Mesenchymal stem cell (in vitro differentiated cells and primary cell): ENCODE measurements at regions not wholly inside any gene's neighbourhood (a gene's known extent, or its start where the extent isn't known, plus 50 kb on each side); places are given as distances from the start of the nearest gene placed in this dataset.

Source experiments
- DNase-seq: peaks from one replicate; pipeline ENCODE4 v3.0.0-alpha.2; 2013
- H2AFZ ChIP-seq: one replicate; pipeline ENCODE4 v1.6.1; 2013; ENCODE audit warnings: low read depth, mild to moderate bottlenecking, control low read depth, inconsistent platforms, low read length, moderate library complexity
- H2AK5ac ChIP-seq: 2 replicates; pipeline ENCODE4 v1.6.1; 2013; ENCODE audit warnings: low read length, moderate library complexity, mild to moderate bottlenecking, inconsistent platforms; ENCODE audit not compliant: severe bottlenecking
- H2BK120ac ChIP-seq: one replicate; pipeline ENCODE4 v1.6.1; 2013; ENCODE audit warnings: low read depth, mild to moderate bottlenecking, inconsistent platforms, low read length, moderate library complexity
- H2BK12ac ChIP-seq, 2 experiments: one replicate each; pipeline ENCODE4 v1.6.1; 2013; ENCODE audit warnings: inconsistent platforms in 2 of 2, low read length in 2 of 2, mild to moderate bottlenecking in 2 of 2, moderate library complexity in 2 of 2, control low read depth in 1 of 2
- H2BK15ac ChIP-seq: one replicate; pipeline ENCODE4 v1.6.1; 2013; ENCODE audit warnings: mild to moderate bottlenecking, low read depth, inconsistent platforms; ENCODE audit not compliant: poor library complexity, severe bottlenecking
- H2BK5ac ChIP-seq: 2 replicates; pipeline ENCODE4 v1.6.1; 2013; ENCODE audit warnings: low read depth, mild to moderate bottlenecking, low read length, control low read depth, inconsistent platforms; ENCODE audit not compliant: poor library complexity, severe bottlenecking
- H3K14ac ChIP-seq, 2 experiments: one replicate each; pipeline ENCODE4 v1.6.1; 2013; ENCODE audit warnings: inconsistent platforms in 2 of 2, low read length in 2 of 2, control low read depth in 1 of 2, mild to moderate bottlenecking in 1 of 2, moderate library complexity in 1 of 2
- H3K18ac ChIP-seq, 2 experiments: one replicate each; pipeline ENCODE4 v1.6.1; 2013; ENCODE audit warnings: inconsistent platforms in 2 of 2, low read length in 2 of 2, control low read depth in 1 of 2, low read depth in 1 of 2, mild to moderate bottlenecking in 1 of 2
- H3K23ac ChIP-seq, 2 experiments: one replicate each; pipeline ENCODE4 v1.6.1; 2013; ENCODE audit warnings: inconsistent platforms in 2 of 2, low read length in 2 of 2, mild to moderate bottlenecking in 2 of 2, moderate library complexity in 2 of 2, control low read depth in 1 of 2
- H3K27ac ChIP-seq: 2 replicates; pipeline ENCODE4 v1.5.1; 2013; ENCODE audit warnings: mild to moderate bottlenecking, moderate library complexity, low read length, control low read depth, inconsistent platforms; ENCODE audit not compliant: poor library complexity, severe bottlenecking
- H3K27me3 ChIP-seq, 2 experiments: 2 replicates each; pipeline versions ENCODE4 v1.6.1 to v1.7.0; 2013; ENCODE audit warnings: low read length in 2 of 2, mild to moderate bottlenecking in 2 of 2, moderate library complexity in 2 of 2, control low read depth in 1 of 2, inconsistent platforms in 1 of 2; ENCODE audit not compliant: control insufficient read depth in 1 of 2, insufficient read depth in 1 of 2
- H3K36me3 ChIP-seq, 2 experiments: 2 replicates each; pipeline versions ENCODE4 v1.6.1 to v1.7.0; 2013; ENCODE audit warnings: low read length in 2 of 2, control low read depth in 1 of 2, inconsistent platforms in 1 of 2, low read depth in 1 of 2, mild to moderate bottlenecking in 1 of 2; ENCODE audit not compliant: insufficient read depth in 2 of 2, control insufficient read depth in 1 of 2
- H3K4ac ChIP-seq, 2 experiments: one replicate each; pipeline ENCODE4 v1.6.1; 2013; ENCODE audit warnings: inconsistent platforms in 2 of 2, low read length in 2 of 2, mild to moderate bottlenecking in 2 of 2, moderate library complexity in 2 of 2, control low read depth in 1 of 2, low read depth in 1 of 2
- H3K4me1 ChIP-seq: 2 replicates; pipeline ENCODE4 v1.6.1; 2013; ENCODE audit warnings: low read depth, low read length, control low read depth; ENCODE audit not compliant: control insufficient read depth, insufficient read depth
- H3K4me2 ChIP-seq: 2 replicates; pipeline ENCODE4 v1.6.1; 2013; ENCODE audit warnings: low read length, mild to moderate bottlenecking, inconsistent platforms; ENCODE audit not compliant: poor library complexity, severe bottlenecking
- H3K4me3 ChIP-seq, 2 experiments: 2 replicates each; pipeline versions ENCODE4 v1.5.1 to v1.7.0; 2013; ENCODE audit warnings: low read length in 2 of 2, mild to moderate bottlenecking in 2 of 2, control low read depth in 1 of 2, low read depth in 1 of 2; ENCODE audit not compliant: insufficient read depth in 1 of 2
- H3K79me1 ChIP-seq: replicated peaks from 2 replicates; pipeline ENCODE4 v1.6.1; 2013; ENCODE audit warnings: mild to moderate bottlenecking, control low read depth, low read length, inconsistent platforms; ENCODE audit not compliant: poor library complexity, severe bottlenecking
- H3K9ac ChIP-seq: 2 replicates; pipeline ENCODE4 v1.7.0; 2013; ENCODE audit warnings: mild to moderate bottlenecking, low read length, moderate library complexity
- H3K9me3 ChIP-seq: 2 replicates; pipeline ENCODE4 v1.7.0; 2013; ENCODE audit warnings: mild to moderate bottlenecking, low read length; ENCODE audit not compliant: control insufficient read depth
- H4K8ac ChIP-seq: one replicate; pipeline ENCODE4 v1.6.1; 2013; ENCODE audit warnings: inconsistent platforms, mild to moderate bottlenecking, low read length, moderate library complexity
- H4K91ac ChIP-seq: one replicate; pipeline ENCODE4 v1.6.1; 2013; ENCODE audit warnings: mild to moderate bottlenecking, low read length, inconsistent platforms
- WGBS: methylation state at CpG from one replicate; pipeline ENCODE4 v1.1.7; 2013; ENCODE audit warnings: mixed read lengths; 5-methylcytosine and 5-hydroxymethylcytosine counted together

DNA sequence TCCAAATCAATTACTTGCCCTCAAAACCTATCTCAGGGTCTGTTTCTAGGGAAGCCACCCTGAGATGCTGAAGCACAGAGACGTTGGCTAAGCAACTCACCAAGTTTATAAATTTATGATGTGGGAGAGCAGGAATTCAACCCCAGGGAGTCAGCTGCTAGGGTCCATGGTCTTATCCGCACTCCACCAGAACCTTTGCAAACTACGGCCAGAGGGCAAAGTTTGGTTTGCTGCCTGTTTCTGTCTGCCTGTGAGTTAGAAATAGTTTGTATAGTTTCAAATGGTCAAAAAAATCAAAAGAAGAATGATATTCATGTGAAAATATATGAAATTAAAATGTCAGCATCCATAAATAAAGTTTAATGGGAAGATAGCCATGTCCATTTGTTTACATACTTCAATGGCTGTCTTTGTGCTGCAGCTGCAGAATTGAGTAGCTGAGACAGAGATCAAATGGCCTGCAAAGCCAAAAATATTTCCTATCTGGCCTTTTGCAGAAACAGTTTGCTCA, 83.7 kb upstream of the ZFP64 start:
- peak overlapping the region in 1 of 2 experiments; percentile 23 for H2BK12ac ChIP-seq
- H3K36me3 ChIP-seq, result no peaks in the 10 kb centered on the region
- H3K4me1 ChIP-seq, result no peaks in the 10 kb centered on the region
- H2BK15ac ChIP-seq, result no peak overlapping the region
- H3K27me3 ChIP-seq, result no peaks in the 10 kb centered on the region
- H3K9ac ChIP-seq, result no peak overlapping the region
- no peak overlapping the region for H4K8ac ChIP-seq
- H3K18ac ChIP-seq, result peak overlapping the region in 1 of 2 experiments; percentile 54
- no peak overlapping the region for H2BK5ac ChIP-seq
- no peaks in the 10 kb centered on the region for H3K79me1 ChIP-seq
- no peak overlapping the region for H2BK120ac ChIP-seq
- H3K14ac ChIP-seq, result no peak overlapping the region
- H3K4ac ChIP-seq, result peak overlapping the region in 1 of 2 experiments; percentile 78
- no peak overlapping the region for H3K4me3 ChIP-seq
- 68% methylated on average over 3 of the region's 3 CpGs for WGBS
- H3K4me2 ChIP-seq, result no peak overlapping the region
- H2AK5ac ChIP-seq, result no peak overlapping the region
- H3K9me3 ChIP-seq, result no peaks in the 10 kb centered on the region
- H4K91ac ChIP-seq, result no peak overlapping the region
- H2AFZ ChIP-seq, result no peak overlapping the region
- peak; percentile 47 for DNase-seq
- no peak overlapping the region for H3K27ac ChIP-seq
- H3K23ac ChIP-seq, result no peak overlapping the region

DNA sequence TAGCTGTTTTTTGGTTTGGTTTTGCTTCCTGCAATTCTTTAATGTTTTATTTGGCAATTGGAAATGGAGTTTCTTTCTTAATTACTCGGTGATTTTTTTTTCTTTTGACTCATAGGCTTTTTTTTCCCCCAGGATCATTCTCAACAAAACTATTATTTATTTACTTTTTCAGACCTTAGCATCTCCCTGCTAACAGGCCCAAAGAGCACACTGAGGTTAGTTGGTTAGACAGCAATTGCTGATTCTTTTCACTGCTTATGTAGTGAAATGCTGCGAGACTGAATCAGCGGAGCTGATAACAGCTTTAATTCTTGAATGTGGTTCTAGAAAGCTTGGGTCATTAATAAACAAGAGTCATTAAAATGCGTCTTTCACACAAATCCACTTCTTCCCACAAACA, 79.1 kb upstream of the ZFP64 start:
- 93% methylated on average over 2 of the region's 4 CpGs for whole genome bisulfite sequencing
- H2BK5ac ChIP-seq, result no peak overlapping the region

DNA sequence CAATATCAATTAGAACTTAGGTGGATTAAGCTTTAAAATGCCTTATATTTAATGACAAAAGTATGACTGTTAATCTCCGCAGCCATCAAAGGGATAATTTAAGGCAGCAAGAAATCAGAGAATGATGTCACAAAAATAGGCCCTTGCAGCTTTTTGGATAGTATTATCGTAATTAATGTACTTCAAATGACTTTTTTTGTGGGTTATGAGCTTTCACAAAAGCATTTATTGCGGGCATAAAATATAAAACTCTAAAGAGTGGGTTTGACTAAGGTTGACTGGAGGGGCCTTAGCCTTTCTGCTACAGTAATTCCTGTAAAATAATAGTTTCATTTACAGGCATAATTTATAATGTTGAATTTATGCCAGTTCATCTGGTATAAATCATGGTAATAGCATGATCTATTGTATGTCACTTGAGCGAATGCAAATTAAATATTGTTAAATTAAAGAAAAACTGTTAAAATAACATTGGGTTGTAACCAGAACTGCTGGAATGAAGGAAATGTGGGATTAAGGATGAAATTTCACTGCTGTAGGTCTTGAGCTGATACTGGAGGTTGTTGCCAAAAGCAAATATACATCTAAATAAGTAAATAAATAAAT, 78.5 kb upstream of the ZFP64 start:
- no peak overlapping the region for H2BK12ac ChIP-seq

More for the DNA sequence above, 79.1 kb upstream of the ZFP64 start:
- no peak overlapping the region for H3K23ac ChIP-seq
- H3K79me1 ChIP-seq, result no peaks in the 10 kb centered on the region
- H3K4me1 ChIP-seq, result no peaks in the 10 kb centered on the region
- no peak for DNase-seq
- H3K4me2 ChIP-seq, result no peak overlapping the region
- H3K9ac ChIP-seq, result no peak overlapping the region
- no peaks in the 10 kb centered on the region for H3K9me3 ChIP-seq
- H4K91ac ChIP-seq, result no peak overlapping the region
- H2BK120ac ChIP-seq, result no peak overlapping the region
- H3K36me3 ChIP-seq, result no peaks in the 10 kb centered on the region
- H3K4ac ChIP-seq, result no peak overlapping the region
- H3K27me3 ChIP-seq, result no peaks in the 10 kb centered on the region
- no peak overlapping the region for H4K8ac ChIP-seq
- H2BK12ac ChIP-seq, result no peak overlapping the region
- no peak overlapping the region for H2AFZ ChIP-seq
- H2BK15ac ChIP-seq, result no peak overlapping the region
- no peak overlapping the region for H2AK5ac ChIP-seq
- no peak overlapping the region for H3K27ac ChIP-seq
- no peak overlapping the region for H3K18ac ChIP-seq
- H3K4me3 ChIP-seq, result no peak overlapping the region
- no peak overlapping the region for H3K14ac ChIP-seq

DNA sequence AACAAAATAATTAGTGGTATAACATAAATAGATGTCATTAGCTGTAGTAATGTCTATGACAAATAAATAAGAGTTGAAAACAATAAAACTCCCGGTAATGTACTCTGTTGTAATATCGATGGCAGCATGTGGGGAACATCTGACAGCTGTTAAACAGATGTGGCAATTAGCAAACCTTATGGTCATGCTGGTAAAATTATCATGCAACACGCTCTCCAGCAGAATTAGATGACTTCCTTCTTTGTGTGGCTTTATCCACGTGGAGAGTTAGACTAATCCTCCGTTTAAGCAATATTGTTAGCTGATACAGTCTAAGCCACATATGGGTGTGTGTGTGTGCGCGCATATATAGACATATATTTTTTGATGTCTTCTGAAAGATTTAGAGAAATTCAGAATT, 77.7 kb upstream of the ZFP64 start:
- Histone ChIP-seq H2BK15ac (no peak overlapping the region), H2AFZ (no peak overlapping the region), H3K9me3 (no peaks in the 10 kb centered on the region), H4K91ac (no peak overlapping the region), H2BK120ac (no peak overlapping the region), H3K23ac (no peak overlapping the region), H4K8ac (no peak overlapping the region), H3K36me3 (no peaks in the 10 kb centered on the region), H3K9ac (no peak overlapping the region), H3K4ac (no peak overlapping the region), H3K27me3 (no peaks in the 10 kb centered on the region), H3K4me1 (no peaks in the 10 kb centered on the region), H3K18ac (no peak overlapping the region), H2BK5ac (no peak overlapping the region), H2BK12ac (no peak overlapping the region), H3K4me2 (no peak overlapping the region), H3K4me3 (no peak overlapping the region), H3K14ac (no peak overlapping the region), H2AK5ac (no peak overlapping the region), H3K79me1 (no peaks in the 10 kb centered on the region), H3K27ac (no peak overlapping the region)
- WGBS, result 49% methylated on average over 4 of the region's 7 CpGs
- peak; percentile 36 for DNase-seq

More for the DNA sequence above, 78.5 kb upstream of the ZFP64 start:
- no peak overlapping the region for H2AK5ac ChIP-seq
- no peaks in the 10 kb centered on the region for H3K79me1 ChIP-seq
- H3K4me1 ChIP-seq, result no peaks in the 10 kb centered on the region
- H3K4me2 ChIP-seq, result no peak overlapping the region
- H3K4ac ChIP-seq, result no peak overlapping the region
- no peaks in the 10 kb centered on the region for H3K9me3 ChIP-seq
- no peak for DNase-seq
- H3K18ac ChIP-seq, result no peak overlapping the region
- H2BK15ac ChIP-seq, result no peak overlapping the region
- H3K14ac ChIP-seq, result no peak overlapping the region
- H4K91ac ChIP-seq, result no peak overlapping the region
- no peak overlapping the region for H2BK5ac ChIP-seq
- no peak overlapping the region for H3K23ac ChIP-seq
- H3K27me3 ChIP-seq, result no peaks in the 10 kb centered on the region
- no peak overlapping the region for H2BK120ac ChIP-seq
- H3K4me3 ChIP-seq, result no peak overlapping the region
- H3K27ac ChIP-seq, result no peak overlapping the region
- no peak overlapping the region for H3K9ac ChIP-seq
- no peaks in the 10 kb centered on the region for H3K36me3 ChIP-seq
- no peak overlapping the region for H2AFZ ChIP-seq
- 96% methylated on average over 4 of the region's 4 CpGs for WGBS
- no peak overlapping the region for H4K8ac ChIP-seq
